ENCODE measurements at regions not wholly inside any gene's neighbourhood (a gene's known extent, or its start where the extent isn't known, plus 50 kb on each side); places are given as distances from the start of the nearest gene placed in this dataset.

GRCh38 chr3:55413236-55413635 lies 73.9 kb downstream of the WNT5A start:
- FAIRE-seq = no peak

- no peak for FAIRE-seq
These were observed 74.6 kb downstream of the WNT5A start for GRCh38 chr3:55412545-55412944.

- no peak for FAIRE-seq
These were observed 77.3 kb downstream of the WNT5A start for GRCh38 chr3:55409806-55410205.

GRCh38 chr3:55408193-55408826 lies 78.8 kb downstream of the WNT5A start:
- FAIRE-seq = no peak

GRCh38 chr3:55407426-55407820 lies 79.7 kb downstream of the WNT5A start:
- FAIRE-seq = no peak

GRCh38 chr3:55406696-55407425 lies 80.2 kb downstream of the WNT5A start:
- no peak for FAIRE-seq

- no peak for FAIRE-seq
These were observed 81.7 kb downstream of the WNT5A start for GRCh38 chr3:55405436-55405835.

GRCh38 chr3:55402886-55403609 lies 84.1 kb downstream of the WNT5A start:
- no peak for FAIRE-seq

- FAIRE-seq = no peak
These were observed 106.5 kb downstream of the WNT5A start for GRCh38 chr3:55380561-55380960.

GRCh38 chr3:55376753-55377347 lies 110.3 kb downstream of the WNT5A start:
- no peak for FAIRE-seq

GRCh38 chr3:55373423-55373822 lies 113.7 kb downstream of the WNT5A start:
- FAIRE-seq = no peak

GRCh38 chr3:55370272-55370671 lies 116.8 kb downstream of the WNT5A start:
- FAIRE-seq = no peak

GRCh38 chr3:55369141-55369847 lies 117.8 kb downstream of the WNT5A start:
- FAIRE-seq = no peak

GRCh38 chr3:55368366-55368765 lies 118.7 kb downstream of the WNT5A start:
- FAIRE-seq = no peak

- FAIRE-seq = no peak
These were observed 119.7 kb downstream of the WNT5A start for GRCh38 chr3:55367384-55367783.

- FAIRE-seq = no peak
These were observed 122.7 kb downstream of the WNT5A start for GRCh38 chr3:55364421-55364820.

GRCh38 chr3:55362210-55362960 lies 124.7 kb downstream of the WNT5A start:
- no peak for FAIRE-seq

GRCh38 chr3:55357796-55358195 lies 129.3 kb downstream of the WNT5A start:
- no peak for FAIRE-seq

GRCh38 chr3:55352668-55353067 lies 134.4 kb downstream of the WNT5A start:
- no peak for FAIRE-seq

- no peak for FAIRE-seq
These were observed 137.3 kb downstream of the WNT5A start for GRCh38 chr3:55349851-55350250.

- no peak for FAIRE-seq
These were observed 143.4 kb downstream of the WNT5A start for GRCh38 chr3:55343486-55344357.

All from colon (tissue), 2 donors.